ENCODE measurements at regions not wholly inside any gene's neighbourhood (a gene's known extent, or its start where the extent isn't known, plus 50 kb on each side); places are given as distances from the start of the nearest gene placed in this dataset.
A peak's percentile ranks its signal among the peaks of the same experiment; 100 is the strongest.

- Histone ChIP-seq H3K27ac (ENCODE audit: insufficient read depth, low read length) (no peak overlapping the region), H3K27me3 (ENCODE audit: control insufficient read depth, insufficient read depth, low read length) (no peaks in the 10 kb centered on the region), H3K4me2 (ENCODE audit: extremely low read depth, insufficient read depth, low read length) (no peak overlapping the region), H2AFZ (ENCODE audit: low read length) (no peak overlapping the region), H3K4me1 (ENCODE audit: control insufficient read depth, extremely low read depth, insufficient read depth, low read length) (peaks cover 10% of the 10 kb centered on the region), H3K4me3 (replicated peaks in 1 of 4; ENCODE audit: control extremely low read depth in 1 of 4, insufficient read depth in 1 of 4, low read depth in 3 of 4, low read length in 4 of 4) (no peak overlapping the region), H3K36me3 (ENCODE audit: control insufficient read depth, insufficient read depth, low read length) (no peaks in the 10 kb centered on the region), H3K9me3 (ENCODE audit: control insufficient read depth, insufficient read depth, low read depth, low read length) (no peaks in the 10 kb centered on the region), H3K79me2 (ENCODE audit: control insufficient read depth, insufficient read depth, low read length) (no peaks in the 10 kb centered on the region), H3K9ac (ENCODE audit: insufficient read depth, low read length) (no peak overlapping the region), H4K20me1 (ENCODE audit: control insufficient read depth, extremely low read depth, insufficient read depth, low read length) (no peaks in the 10 kb centered on the region)
- DNase-seq (ENCODE audit: low read depth in 2 of 2): peak in 1 of 2 donors; percentile 4
- TF ChIP-seq EZH2 (IDR thresholded peaks at IDR 0.05; ENCODE audit: low read length, missing control alignments): no peak
- no peak for TF ChIP-seq CTCF (conservative IDR thresholded peaks at IDR 0.05 in 1 of 2, IDR thresholded peaks at IDR 0.05 in 1 of 2; ENCODE audit: low read depth in 1 of 2, low read length in 2 of 2)
These were observed 66.8 kb upstream of the RAD23B start for GRCh38 chr9:107216329-107216728.

GRCh38 chr9:107218829-107219485 is 64.1 kb upstream of the RAD23B start:
- Histone ChIP-seq H3K4me1 (ENCODE audit: control insufficient read depth, extremely low read depth, insufficient read depth, low read length) (no peaks in the 10 kb centered on the region), H3K9ac (ENCODE audit: insufficient read depth, low read length) (no peak overlapping the region), H3K79me2 (ENCODE audit: control insufficient read depth, insufficient read depth, low read length) (no peaks in the 10 kb centered on the region), H4K20me1 (ENCODE audit: control insufficient read depth, extremely low read depth, insufficient read depth, low read length) (no peaks in the 10 kb centered on the region), H3K4me2 (ENCODE audit: extremely low read depth, insufficient read depth, low read length) (no peak overlapping the region), H2AFZ (ENCODE audit: low read length) (no peak overlapping the region), H3K4me3 (replicated peaks in 1 of 4; ENCODE audit: control extremely low read depth in 1 of 4, insufficient read depth in 1 of 4, low read depth in 3 of 4, low read length in 4 of 4) (no peak overlapping the region), H3K36me3 (ENCODE audit: control insufficient read depth, insufficient read depth, low read length) (no peaks in the 10 kb centered on the region), H3K9me3 (ENCODE audit: control insufficient read depth, insufficient read depth, low read depth, low read length) (no peaks in the 10 kb centered on the region), H3K27ac (ENCODE audit: insufficient read depth, low read length) (no peak overlapping the region), H3K27me3 (ENCODE audit: control insufficient read depth, insufficient read depth, low read length) (no peaks in the 10 kb centered on the region)
- no peak for TF ChIP-seq CTCF (conservative IDR thresholded peaks at IDR 0.05 in 1 of 2, IDR thresholded peaks at IDR 0.05 in 1 of 2; ENCODE audit: low read depth in 1 of 2, low read length in 2 of 2)
- TF ChIP-seq EZH2 (IDR thresholded peaks at IDR 0.05; ENCODE audit: low read length, missing control alignments): no peak
- no peak for DNase-seq (ENCODE audit: low read depth in 2 of 2)

- Histone ChIP-seq H3K4me1 (ENCODE audit: control insufficient read depth, extremely low read depth, insufficient read depth, low read length) (no peaks in the 10 kb centered on the region), H3K9ac (ENCODE audit: insufficient read depth, low read length) (no peak overlapping the region), H4K20me1 (ENCODE audit: control insufficient read depth, extremely low read depth, insufficient read depth, low read length) (no peaks in the 10 kb centered on the region), H2AFZ (ENCODE audit: low read length) (no peak overlapping the region), H3K27ac (ENCODE audit: insufficient read depth, low read length) (no peak overlapping the region), H3K9me3 (ENCODE audit: control insufficient read depth, insufficient read depth, low read depth, low read length) (no peaks in the 10 kb centered on the region), H3K4me2 (ENCODE audit: extremely low read depth, insufficient read depth, low read length) (no peak overlapping the region), H3K27me3 (ENCODE audit: control insufficient read depth, insufficient read depth, low read length) (no peaks in the 10 kb centered on the region), H3K79me2 (ENCODE audit: control insufficient read depth, insufficient read depth, low read length) (no peaks in the 10 kb centered on the region), H3K36me3 (ENCODE audit: control insufficient read depth, insufficient read depth, low read length) (no peaks in the 10 kb centered on the region), H3K4me3 (replicated peaks in 1 of 4; ENCODE audit: control extremely low read depth in 1 of 4, insufficient read depth in 1 of 4, low read depth in 3 of 4, low read length in 4 of 4) (no peak overlapping the region)
- DNase-seq (ENCODE audit: low read depth in 2 of 2): no peak
- TF ChIP-seq EZH2 (IDR thresholded peaks at IDR 0.05; ENCODE audit: low read length, missing control alignments): no peak
- TF ChIP-seq CTCF (conservative IDR thresholded peaks at IDR 0.05 in 1 of 2, IDR thresholded peaks at IDR 0.05 in 1 of 2; ENCODE audit: low read depth in 1 of 2, low read length in 2 of 2): no peak
These were observed 63.5 kb upstream of the RAD23B start for GRCh38 chr9:107219486-107220077.
